ENCODE measurements at regions not wholly inside any gene's neighbourhood (a gene's known extent, or its start where the extent isn't known, plus 50 kb on each side); places are given as distances from the start of the nearest gene placed in this dataset.

DNA sequence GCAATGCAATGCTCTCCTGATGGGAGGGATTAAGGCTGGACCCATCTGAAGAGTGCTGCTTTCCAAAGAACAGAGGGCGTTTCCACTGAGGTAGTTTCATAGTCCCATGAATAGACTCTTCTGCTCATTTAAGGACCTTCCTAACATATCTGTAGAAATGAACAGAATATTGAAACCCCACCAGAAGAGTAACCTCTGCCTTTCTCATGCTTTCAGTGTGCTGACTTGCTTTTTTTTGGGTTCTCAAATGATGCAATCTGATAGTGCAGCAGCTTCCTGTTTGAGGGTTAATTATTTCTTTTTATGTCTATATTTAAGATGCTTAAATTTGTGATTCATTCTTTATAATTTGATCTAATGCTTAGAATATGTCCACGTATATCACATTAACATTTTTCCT lies 82.2 kb downstream of the GATA3 start:
- TF ChIP-seq RAD21 (IDR thresholded peaks at IDR 0.05; ENCODE audit: low read length): no peak
- TF ChIP-seq, protein P1, sequence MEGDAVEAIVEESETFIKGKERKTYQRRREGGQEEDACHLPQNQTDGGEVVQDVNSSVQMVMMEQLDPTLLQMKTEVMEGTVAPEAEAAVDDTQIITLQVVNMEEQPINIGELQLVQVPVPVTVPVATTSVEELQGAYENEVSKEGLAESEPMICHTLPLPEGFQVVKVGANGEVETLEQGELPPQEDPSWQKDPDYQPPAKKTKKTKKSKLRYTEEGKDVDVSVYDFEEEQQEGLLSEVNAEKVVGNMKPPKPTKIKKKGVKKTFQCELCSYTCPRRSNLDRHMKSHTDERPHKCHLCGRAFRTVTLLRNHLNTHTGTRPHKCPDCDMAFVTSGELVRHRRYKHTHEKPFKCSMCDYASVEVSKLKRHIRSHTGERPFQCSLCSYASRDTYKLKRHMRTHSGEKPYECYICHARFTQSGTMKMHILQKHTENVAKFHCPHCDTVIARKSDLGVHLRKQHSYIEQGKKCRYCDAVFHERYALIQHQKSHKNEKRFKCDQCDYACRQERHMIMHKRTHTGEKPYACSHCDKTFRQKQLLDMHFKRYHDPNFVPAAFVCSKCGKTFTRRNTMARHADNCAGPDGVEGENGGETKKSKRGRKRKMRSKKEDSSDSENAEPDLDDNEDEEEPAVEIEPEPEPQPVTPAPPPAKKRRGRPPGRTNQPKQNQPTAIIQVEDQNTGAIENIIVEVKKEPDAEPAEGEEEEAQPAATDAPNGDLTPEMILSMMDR (conservative IDR thresholded peaks at IDR 0.05; ENCODE audit: low read depth, low read length): no peak
- no peak for TF ChIP-seq MAFK (IDR thresholded peaks at IDR 0.05; ENCODE audit: low read depth, low read length)
- no peak for TF ChIP-seq POLR2A (IDR thresholded peaks at IDR 0.05; ENCODE audit: low read depth, low read length)
- no peak for TF ChIP-seq RFX5 (IDR thresholded peaks at IDR 0.05; ENCODE audit: low read depth, low read length)
- TF ChIP-seq CEBPB (IDR thresholded peaks at IDR 0.05; ENCODE audit: low read depth, low read length): no peak
- no peak for TF ChIP-seq NFE2L2 (IDR thresholded peaks at IDR 0.05; ENCODE audit: low read depth, low read length)
- TF ChIP-seq FOS (IDR thresholded peaks at IDR 0.05; ENCODE audit: low read depth, low read length): no peak

All from IMR-90 (cell line).